Activated CD4-positive, CD25-positive, alpha-beta regulatory T cell (primary cell): ENCODE measurements at regions not wholly inside any gene's neighbourhood (a gene's known extent, or its start where the extent isn't known, plus 50 kb on each side); places are given as distances from the start of the nearest gene placed in this dataset.

ENCODE experiments used
- DNase-seq, 4 experiments: peaks; one replicate each; lab custom pipeline; 2025; lab: John Stamatoyannopoulos, UW

- no peak for DNase-seq
Measured at GRCh38 chr1:38332649-38333310, 286.2 kb upstream of the POU3F1 start.

- DNase-seq: no peak
Measured at GRCh38 chr1:38331496-38332210, 285.1 kb upstream of the POU3F1 start.

GRCh38 chr1:38330799-38331198, 284.2 kb upstream of the POU3F1 start:
- no peak for DNase-seq

GRCh38 chr1:38329644-38330043, 283.1 kb upstream of the POU3F1 start:
- DNase-seq: no peak

- DNase-seq: no peak
Measured at GRCh38 chr1:38328278-38329035, 281.9 kb upstream of the POU3F1 start.

- no peak for DNase-seq
Measured at GRCh38 chr1:38327559-38327973, 281.0 kb upstream of the POU3F1 start.

GRCh38 chr1:38326856-38327255, 280.3 kb upstream of the POU3F1 start:
- DNase-seq: no peak

GRCh38 chr1:38326135-38326534, 279.5 kb upstream of the POU3F1 start:
- DNase-seq: no peak

GRCh38 chr1:38312753-38313152, 266.2 kb upstream of the POU3F1 start:
- DNase-seq: no peak

GRCh38 chr1:38310079-38310478, 263.5 kb upstream of the POU3F1 start:
- no peak for DNase-seq

GRCh38 chr1:38308780-38309179, 262.2 kb upstream of the POU3F1 start:
- DNase-seq: no peak

GRCh38 chr1:38305666-38306065, 259.1 kb upstream of the POU3F1 start:
- DNase-seq: no peak

GRCh38 chr1:38303843-38304242, 257.2 kb upstream of the POU3F1 start:
- no peak for DNase-seq

GRCh38 chr1:38301040-38301439, 254.4 kb upstream of the POU3F1 start:
- no peak for DNase-seq

- no peak for DNase-seq
Measured at GRCh38 chr1:38300616-38301015, 254.0 kb upstream of the POU3F1 start.

GRCh38 chr1:38297842-38298241, 251.2 kb upstream of the POU3F1 start:
- DNase-seq: no peak

GRCh38 chr1:38297246-38297645, 250.7 kb upstream of the POU3F1 start:
- DNase-seq: no peak

- no peak for DNase-seq
Measured at GRCh38 chr1:38296047-38296446, 249.5 kb upstream of the POU3F1 start.

GRCh38 chr1:38293567-38293966, 247.0 kb upstream of the POU3F1 start:
- DNase-seq: no peak

- no peak for DNase-seq
Measured at GRCh38 chr1:38292969-38293368, 246.4 kb upstream of the POU3F1 start.

- DNase-seq: no peak
Measured at GRCh38 chr1:38291906-38292521, 245.4 kb upstream of the POU3F1 start.

- no peak for DNase-seq
Measured at GRCh38 chr1:38291336-38291735, 244.7 kb upstream of the POU3F1 start.

GRCh38 chr1:38289034-38289433, 242.4 kb upstream of the POU3F1 start:
- no peak for DNase-seq
